NB4 (cell line): ENCODE measurements at regions not wholly inside any gene's neighbourhood (a gene's known extent, or its start where the extent isn't known, plus 50 kb on each side); places are given as distances from the start of the nearest gene placed in this dataset.

Source experiments
- DNase-seq: peaks from one replicate; pipeline ENCODE4 v3.0.0; 2010; ENCODE audit warnings: low read depth
- H3K4me3 ChIP-seq: one replicate; pipeline ENCODE4 v1.5.1; 2011; ENCODE audit warnings: mild to moderate bottlenecking, low read depth, low read length, moderate library complexity
- CTCF ChIP-seq: IDR thresholded peaks from one replicate; pipeline ENCODE4 v1.5.1; 2012; ENCODE audit warnings: low read depth, low read length
- MAX ChIP-seq: IDR thresholded peaks from 2 replicates; pipeline ENCODE4 v1.6.1; 2011; ENCODE audit warnings: low read depth, low read length
- MYC ChIP-seq: IDR thresholded peaks from 2 replicates; pipeline ENCODE4 v1.6.1; 2011; ENCODE audit warnings: low read depth, low read length
- POLR2A ChIP-seq: IDR thresholded peaks from 2 replicates; pipeline ENCODE4 v1.6.1; 2011; ENCODE audit warnings: mild to moderate bottlenecking; ENCODE audit not compliant: insufficient read length; ENCODE audit errors: extremely low read depth

- H3K4me3 ChIP-seq, result no peak overlapping the region
- TF ChIP-seq MAX, result no peak
- no peak for TF ChIP-seq MYC
- no peak for TF ChIP-seq CTCF
- TF ChIP-seq POLR2A, result no peak
- no peak for DNase-seq
Measured at GRCh38 chr12:92389466-92389865, 243.8 kb upstream of the BTG1 start.

GRCh38 chr12:92385296-92385695 lies 239.7 kb upstream of the BTG1 start:
- TF ChIP-seq MAX (no peak), CTCF (no peak)
- DNase-seq, result no peak
- H3K4me3 ChIP-seq, result no peak overlapping the region

- DNase-seq, result no peak
- TF ChIP-seq MYC (no peak), MAX (no peak), POLR2A (no peak), CTCF (no peak)
- H3K4me3 ChIP-seq, result no peak overlapping the region
Measured at GRCh38 chr12:92384571-92384970, 238.9 kb upstream of the BTG1 start.

- no peak overlapping the region for H3K4me3 ChIP-seq
- TF ChIP-seq POLR2A (no peak), CTCF (no peak), MAX (no peak), MYC (no peak)
- no peak for DNase-seq
Measured at GRCh38 chr12:92382383-92382878, 236.8 kb upstream of the BTG1 start.

GRCh38 chr12:92381856-92382255 lies 236.2 kb upstream of the BTG1 start:
- TF ChIP-seq MAX, result no peak
- TF ChIP-seq POLR2A, result no peak
- no peak for TF ChIP-seq MYC
- TF ChIP-seq CTCF, result no peak
- no peak for DNase-seq
- no peak overlapping the region for H3K4me3 ChIP-seq
